NCI-H748 (cell line): ENCODE measurements at regions not wholly inside any gene's neighbourhood (a gene's known extent, or its start where the extent isn't known, plus 50 kb on each side); places are given as distances from the start of the nearest gene placed in this dataset.
"Not testable (repeated sequence)": the region's sequence is repeated elsewhere in the genome, so short reads cannot be mapped to it uniquely, and the experiment has no call there.

Experiments
- DNase-seq: peaks from one replicate; lab custom pipeline; 2025; ENCODE audit not compliant: unreplicated experiment; lab: John Stamatoyannopoulos, UW

GRCh38 chr3:154842536-154842935, 237.6 kb upstream of the MME start:
- no peak for DNase-seq

- DNase-seq: peak; percentile 7
Observed at GRCh38 chr3:154835639-154836038, 244.5 kb upstream of the MME start.

DNA sequence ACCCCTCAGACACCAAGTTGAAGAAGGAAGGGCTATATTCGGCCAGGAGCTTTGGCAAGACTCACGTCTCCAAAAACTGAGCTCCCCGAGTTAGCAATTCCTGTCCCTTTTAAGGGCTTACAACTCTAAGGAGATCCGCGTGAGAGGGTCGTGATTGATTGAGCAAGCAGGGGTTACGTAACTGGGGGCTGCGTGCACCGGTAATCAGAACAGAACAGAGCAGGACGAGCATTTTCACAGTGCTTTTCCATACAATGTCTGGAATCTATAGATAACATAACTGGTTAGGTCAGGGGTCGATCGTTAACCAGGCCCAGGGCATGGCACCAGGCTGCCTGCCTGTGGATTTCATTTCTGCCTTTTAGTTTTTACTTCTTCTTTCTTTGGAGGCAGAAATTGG, 245.3 kb upstream of the MME start:
- DNase-seq: not testable (repeated sequence)

- no peak for DNase-seq
Observed at GRCh38 chr3:154829929-154830328, 250.2 kb upstream of the MME start.

- DNase-seq: peak; percentile 30
Observed at GRCh38 chr3:154819491-154819890, 260.6 kb upstream of the MME start.

DNA sequence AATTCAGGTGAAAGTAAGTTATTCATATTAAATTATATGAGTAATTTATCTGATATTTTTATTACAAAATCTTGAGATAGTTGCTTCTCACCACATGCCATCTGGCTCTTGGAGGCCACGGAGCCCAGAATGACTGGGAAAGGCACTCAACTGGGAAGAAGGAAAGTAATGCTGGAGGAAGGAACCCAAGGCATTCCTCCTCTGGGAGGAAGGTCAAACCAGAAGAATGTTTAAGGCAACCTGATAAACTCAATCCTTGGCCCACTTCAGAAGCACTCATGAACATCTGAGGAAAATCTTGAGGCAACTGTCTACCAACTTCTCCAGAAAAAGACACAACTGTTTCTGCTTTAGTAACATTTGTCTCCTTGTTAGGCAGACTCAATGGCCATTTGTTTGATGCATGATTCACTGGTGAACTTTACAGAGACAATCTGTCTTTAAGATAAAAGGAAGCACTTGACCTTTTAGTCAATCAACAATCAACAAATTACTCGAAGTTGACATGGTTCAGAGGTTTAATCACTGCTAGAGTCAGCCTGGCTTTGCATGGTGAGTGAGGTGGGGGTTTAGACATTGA, 261.4 kb upstream of the MME start:
- DNase-seq: peak; percentile 16

- not testable (repeated sequence) for DNase-seq
Observed at GRCh38 chr3:154810017-154810416, 270.1 kb upstream of the MME start.

GRCh38 chr3:154801729-154802128, 278.4 kb upstream of the MME start:
- no peak for DNase-seq

GRCh38 chr3:154799800-154800199, 280.3 kb upstream of the MME start:
- DNase-seq: no peak

DNA sequence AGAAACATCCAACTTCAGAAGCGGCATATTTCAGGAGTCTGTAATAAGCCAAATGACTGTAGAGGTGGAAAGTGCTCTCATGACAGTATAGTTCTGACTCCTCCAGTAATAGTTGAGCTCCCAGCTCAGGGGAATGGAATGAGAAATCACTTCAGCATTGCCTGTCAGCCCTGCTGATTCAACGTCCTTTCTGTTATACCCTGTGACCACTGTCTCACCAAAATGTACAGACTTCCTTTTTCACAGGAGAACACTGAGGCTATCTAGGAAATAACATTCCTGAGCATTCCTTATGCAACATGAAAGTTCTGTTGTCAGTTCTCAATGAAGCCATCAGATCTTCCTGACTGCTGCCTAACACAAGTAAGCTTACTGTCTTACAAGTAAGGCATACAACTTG, 284.5 kb upstream of the MME start:
- DNase-seq: no peak

DNA sequence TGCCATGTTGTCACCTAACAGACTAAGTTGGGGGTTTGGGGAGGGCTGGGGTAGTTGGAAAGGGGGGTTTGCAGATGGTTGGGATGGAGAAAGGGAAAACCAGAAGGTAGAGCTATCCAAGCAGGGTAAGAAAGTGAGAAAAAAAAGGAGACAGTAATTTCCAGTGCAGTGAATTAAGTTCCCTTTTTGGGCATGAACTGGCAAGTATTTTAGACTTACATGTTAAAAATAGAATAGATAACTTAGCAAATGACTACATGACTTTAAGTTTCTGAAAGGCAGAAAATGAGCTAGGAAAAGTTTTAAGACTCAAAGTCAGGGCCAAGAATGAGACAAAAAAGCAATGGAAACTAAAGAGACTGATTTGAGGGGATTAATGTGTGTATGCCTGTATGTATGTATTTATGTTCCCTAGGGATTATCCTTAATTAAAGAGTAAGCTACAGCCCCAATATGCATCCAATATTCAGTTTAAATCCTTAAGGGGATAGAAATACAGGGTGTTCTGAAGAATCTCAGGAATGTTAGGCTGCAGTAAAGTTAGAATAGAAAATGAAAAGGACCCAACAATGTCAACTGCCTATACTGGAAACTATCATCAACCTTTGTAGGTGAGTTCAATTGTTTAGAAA, 285.2 kb upstream of the MME start:
- DNase-seq: no peak

DNA sequence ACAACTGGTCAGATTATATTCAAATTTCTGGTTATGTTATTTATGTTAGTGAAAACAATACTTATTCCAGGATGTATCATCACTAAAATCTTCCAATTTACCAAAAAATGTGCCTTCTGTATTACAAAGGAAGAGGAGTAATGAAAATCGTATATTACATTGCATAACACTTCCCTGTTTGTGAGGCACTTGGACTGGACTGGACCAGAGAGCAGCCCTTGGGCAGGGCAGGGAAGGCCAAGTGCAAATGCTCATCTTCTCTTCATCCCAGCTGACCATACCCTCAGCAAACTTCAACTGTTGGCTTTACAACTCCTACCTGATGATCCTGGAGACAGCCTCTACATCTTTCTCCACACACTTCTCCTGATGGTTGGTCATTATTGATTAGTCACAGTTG, 285.7 kb upstream of the MME start:
- no peak for DNase-seq

- DNase-seq: no peak
Observed at GRCh38 chr3:154792828-154793227, 287.3 kb upstream of the MME start.

DNA sequence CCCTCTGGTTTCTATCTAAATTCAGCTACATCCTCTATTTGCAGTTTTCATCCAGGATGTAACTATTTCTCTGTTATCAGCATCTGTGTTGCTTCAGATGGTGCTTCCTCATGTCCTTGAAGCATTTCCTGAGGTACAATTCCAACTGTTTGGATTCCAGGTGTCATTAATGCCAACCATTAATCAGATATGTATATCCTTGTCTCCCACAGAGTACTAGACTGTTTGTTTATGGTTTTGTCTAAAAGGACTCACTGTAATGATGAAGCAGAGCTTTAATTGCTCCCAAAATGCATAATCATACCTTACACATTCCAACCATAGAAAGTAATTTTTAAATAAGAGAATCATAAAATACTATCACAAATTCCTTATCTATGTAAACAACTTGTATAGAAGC, 288.5 kb upstream of the MME start:
- no peak for DNase-seq

DNA sequence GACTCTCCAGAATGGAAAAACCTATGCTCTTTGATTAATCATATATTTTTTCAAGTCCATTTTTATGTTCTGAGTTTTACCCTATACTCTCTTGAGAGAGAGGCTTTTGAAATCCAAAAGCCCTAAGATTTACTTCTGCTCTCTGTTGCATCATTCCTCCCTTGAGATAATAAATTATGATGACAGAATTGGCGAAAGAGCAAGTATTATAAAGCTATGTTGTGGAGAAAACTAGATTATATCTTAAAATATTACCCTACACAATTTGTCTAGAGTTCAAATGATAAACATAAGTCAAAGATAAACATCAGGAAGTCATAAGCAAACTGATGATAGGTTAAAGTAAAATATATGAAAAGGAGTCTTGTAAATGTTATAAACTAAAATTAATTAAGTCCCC, 293.4 kb upstream of the MME start:
- DNase-seq: no peak

- no peak for DNase-seq
Observed at GRCh38 chr3:154783521-154783931, 296.6 kb upstream of the MME start.

GRCh38 chr3:154783061-154783460, 297.1 kb upstream of the MME start:
- DNase-seq: no peak

DNA sequence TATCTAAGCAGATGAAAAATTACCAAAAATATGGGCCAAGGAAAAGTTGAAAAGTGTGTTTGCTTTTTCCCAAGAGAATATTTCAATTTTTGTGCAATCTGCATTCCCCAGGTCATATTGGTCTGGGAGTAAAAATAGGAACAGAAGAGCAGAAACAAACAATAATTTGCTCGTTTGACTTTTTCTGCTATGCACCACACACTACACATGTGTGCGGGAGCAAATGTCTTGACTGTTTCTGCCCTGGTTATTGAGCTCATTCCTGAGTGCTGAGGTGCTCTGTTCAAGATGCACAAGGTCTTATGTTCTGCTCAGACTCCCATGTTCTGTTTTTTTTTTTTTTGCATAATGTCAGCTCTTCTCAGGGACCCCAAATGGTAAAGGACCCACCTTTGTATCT, 298.0 kb upstream of the MME start:
- no peak for DNase-seq

- no peak for DNase-seq
Observed at GRCh38 chr3:154781595-154781994, 298.5 kb upstream of the MME start.

DNA sequence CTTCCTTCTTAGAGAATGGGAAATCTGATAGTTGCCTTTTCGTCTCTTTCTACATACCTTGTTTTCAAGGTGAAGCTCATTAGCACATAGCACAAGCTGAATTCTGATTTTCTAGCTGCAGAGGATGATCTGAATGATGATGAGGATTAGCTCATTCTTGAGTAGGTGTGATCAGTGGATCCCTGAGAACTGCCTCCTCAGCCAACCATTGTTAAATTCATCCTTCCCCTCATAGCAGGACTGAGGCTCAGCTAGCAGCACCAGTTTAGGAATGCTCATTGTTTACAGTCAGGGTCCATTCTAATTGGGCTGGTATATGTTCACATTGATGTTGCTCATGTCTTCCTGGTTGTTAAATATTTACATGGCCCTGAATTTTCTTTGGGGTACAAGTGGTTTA, 299.9 kb upstream of the MME start:
- DNase-seq: no peak

- no peak for DNase-seq
Observed at GRCh38 chr3:154779571-154779970, 300.5 kb upstream of the MME start.

DNA sequence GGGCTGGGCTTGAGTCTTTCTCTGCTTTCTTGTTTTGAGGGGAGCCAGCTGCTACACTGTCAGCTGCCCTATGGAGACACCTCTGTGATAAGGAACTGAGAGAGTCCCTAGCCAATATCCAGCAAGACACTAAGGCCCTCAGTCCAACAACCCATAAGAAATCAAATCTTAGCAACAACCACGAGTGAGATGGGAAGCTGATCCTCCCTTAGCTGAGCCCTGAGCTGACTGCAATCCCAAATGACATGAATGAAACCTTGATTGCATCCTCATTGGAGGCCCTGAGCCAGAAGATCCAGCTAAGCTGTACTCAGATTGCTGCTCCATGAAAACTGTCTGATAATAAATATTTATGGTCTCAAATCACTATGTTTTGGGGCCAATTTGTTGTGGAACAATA, 302.1 kb upstream of the MME start:
- DNase-seq: no peak

GRCh38 chr3:154776549-154777225, 303.4 kb upstream of the MME start:
- no peak for DNase-seq
